HG02759 (cell line): ENCODE measurements at regions not wholly inside any gene's neighbourhood (a gene's known extent, or its start where the extent isn't known, plus 50 kb on each side); places are given as distances from the start of the nearest gene placed in this dataset.
"Not testable (repeated sequence)": the region's sequence is repeated elsewhere in the genome, so short reads cannot be mapped to it uniquely, and the experiment has no call there.

Experiments used
- ATAC-seq: cut with Tn5 transposase; IDR thresholded peaks from one replicate; pipeline ENCODE4 v1.9.1; 2021; ENCODE audit warnings: mild to moderate bottlenecking, moderate library complexity; ENCODE audit not compliant: unreplicated experiment

- no peak for ATAC-seq
These were observed 151.7 kb upstream of the ZNF521 start for GRCh38 chr18:25503567-25504081.

GRCh38 chr18:25497151-25497794, 145.3 kb upstream of the ZNF521 start:
- no peak for ATAC-seq

GRCh38 chr18:25496544-25496943, 144.6 kb upstream of the ZNF521 start:
- no peak for ATAC-seq

GRCh38 chr18:25495606-25496005, 143.6 kb upstream of the ZNF521 start:
- no peak for ATAC-seq

GRCh38 chr18:25494888-25495287, 142.9 kb upstream of the ZNF521 start:
- ATAC-seq = no peak

GRCh38 chr18:25493401-25493800, 141.4 kb upstream of the ZNF521 start:
- no peak for ATAC-seq

- ATAC-seq = no peak
These were observed 138.3 kb upstream of the ZNF521 start for GRCh38 chr18:25490316-25490715.

GRCh38 chr18:25473008-25473407, 121.0 kb upstream of the ZNF521 start:
- ATAC-seq = no peak

- ATAC-seq = not testable (repeated sequence)
These were observed 119.0 kb upstream of the ZNF521 start for GRCh38 chr18:25470756-25471524.

GRCh38 chr18:25470062-25470461, 118.1 kb upstream of the ZNF521 start:
- no peak for ATAC-seq

- no peak for ATAC-seq
These were observed 117.5 kb upstream of the ZNF521 start for GRCh38 chr18:25469489-25469888.

- ATAC-seq = no peak
These were observed 115.4 kb upstream of the ZNF521 start for GRCh38 chr18:25467226-25467987.

GRCh38 chr18:25465152-25465732, 113.3 kb upstream of the ZNF521 start:
- no peak for ATAC-seq

- no peak for ATAC-seq
These were observed 112.3 kb upstream of the ZNF521 start for GRCh38 chr18:25464227-25464626.

GRCh38 chr18:25463726-25464125, 111.8 kb upstream of the ZNF521 start:
- ATAC-seq = no peak

- no peak for ATAC-seq
These were observed 107.8 kb upstream of the ZNF521 start for GRCh38 chr18:25459814-25460213.

GRCh38 chr18:25457601-25458000, 105.6 kb upstream of the ZNF521 start:
- ATAC-seq = no peak

GRCh38 chr18:25457126-25457525, 105.2 kb upstream of the ZNF521 start:
- ATAC-seq = no peak

GRCh38 chr18:25456334-25457010, 104.5 kb upstream of the ZNF521 start:
- ATAC-seq = no peak

- ATAC-seq = no peak
These were observed 103.7 kb upstream of the ZNF521 start for GRCh38 chr18:25455646-25456045.

- ATAC-seq = no peak
These were observed 103.2 kb upstream of the ZNF521 start for GRCh38 chr18:25455159-25455558.
